ENCODE measurements at regions not wholly inside any gene's neighbourhood (a gene's known extent, or its start where the extent isn't known, plus 50 kb on each side); places are given as distances from the start of the nearest gene placed in this dataset.

GRCh38 chr2:5504756-5505155 lies 187.4 kb upstream of the SOX11 start:
- TF ChIP-seq CTCF (IDR thresholded peaks at IDR 0.05) (no peak), ZFX (IDR thresholded peaks at IDR 0.05; ENCODE audit: borderline replicate concordance) (no peak)
